ENCODE measurements at regions not wholly inside any gene's neighbourhood (a gene's known extent, or its start where the extent isn't known, plus 50 kb on each side); places are given as distances from the start of the nearest gene placed in this dataset.

GRCh38 chr21:33975548-33976081 is 60.0 kb upstream of the ATP5PO start (continued):
- TF ChIP-seq ZBTB11 (CRISPR knock-in tag; IDR thresholded peaks at IDR 0.05): no peak
- no peak for TF ChIP-seq SUZ12 (IDR thresholded peaks at IDR 0.05; ENCODE audit: unreplicated experiment)
- peak; percentile 64 for TF ChIP-seq FOXM1 (IDR thresholded peaks at IDR 0.05; ENCODE audit: low read depth, low read length)
- peak in 1 of 2 experiments; percentile 12; a peak in 1 of 4 replicates for TF ChIP-seq CEBPB (IDR thresholded peaks at IDR 0.05; ENCODE audit: borderline replicate concordance in 1 of 2, low read depth in 2 of 2, low read length in 2 of 2)
- TF ChIP-seq, protein P1, sequence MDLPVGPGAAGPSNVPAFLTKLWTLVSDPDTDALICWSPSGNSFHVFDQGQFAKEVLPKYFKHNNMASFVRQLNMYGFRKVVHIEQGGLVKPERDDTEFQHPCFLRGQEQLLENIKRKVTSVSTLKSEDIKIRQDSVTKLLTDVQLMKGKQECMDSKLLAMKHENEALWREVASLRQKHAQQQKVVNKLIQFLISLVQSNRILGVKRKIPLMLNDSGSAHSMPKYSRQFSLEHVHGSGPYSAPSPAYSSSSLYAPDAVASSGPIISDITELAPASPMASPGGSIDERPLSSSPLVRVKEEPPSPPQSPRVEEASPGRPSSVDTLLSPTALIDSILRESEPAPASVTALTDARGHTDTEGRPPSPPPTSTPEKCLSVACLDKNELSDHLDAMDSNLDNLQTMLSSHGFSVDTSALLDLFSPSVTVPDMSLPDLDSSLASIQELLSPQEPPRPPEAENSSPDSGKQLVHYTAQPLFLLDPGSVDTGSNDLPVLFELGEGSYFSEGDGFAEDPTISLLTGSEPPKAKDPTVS (IDR thresholded peaks at IDR 0.05; ENCODE audit: low read depth, low read length): no peak
- no peak for TF ChIP-seq NR2C1 (IDR thresholded peaks at IDR 0.05)
- TF ChIP-seq PKNOX1 (IDR thresholded peaks at IDR 0.05): peak; percentile 97
- peak; percentile 60 for TF ChIP-seq NFIC (IDR thresholded peaks at IDR 0.05; ENCODE audit: low read depth, low read length)
- no peak for TF ChIP-seq YBX1 (IDR thresholded peaks at IDR 0.05)
- 0 out of 2 replicates have a peak, but pooled peaks have one; percentile 52 for TF ChIP-seq GATAD2B (conservative IDR thresholded peaks at IDR 0.05; ENCODE audit: low read depth)
- no peak for TF ChIP-seq CUX1 (IDR thresholded peaks at IDR 0.05; ENCODE audit: insufficient replicate concordance, low read depth, low read length)
- peak; percentile 25; the same call in 1 of the 2 replicates for TF ChIP-seq CBFB (IDR thresholded peaks at IDR 0.05; ENCODE audit: low read depth)
- TF ChIP-seq ZBTB33 (IDR thresholded peaks at IDR 0.05): no peak
- TF ChIP-seq POLR2A (IDR thresholded peaks at IDR 0.05; ENCODE audit: low read depth, low read length): peak; percentile 76
- TF ChIP-seq, protein P2, sequence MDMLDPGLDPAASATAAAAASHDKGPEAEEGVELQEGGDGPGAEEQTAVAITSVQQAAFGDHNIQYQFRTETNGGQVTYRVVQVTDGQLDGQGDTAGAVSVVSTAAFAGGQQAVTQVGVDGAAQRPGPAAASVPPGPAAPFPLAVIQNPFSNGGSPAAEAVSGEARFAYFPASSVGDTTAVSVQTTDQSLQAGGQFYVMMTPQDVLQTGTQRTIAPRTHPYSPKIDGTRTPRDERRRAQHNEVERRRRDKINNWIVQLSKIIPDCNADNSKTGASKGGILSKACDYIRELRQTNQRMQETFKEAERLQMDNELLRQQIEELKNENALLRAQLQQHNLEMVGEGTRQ (IDR thresholded peaks at IDR 0.05; ENCODE audit: borderline replicate concordance, low read depth, low read length): no peak
- peak; percentile 20; the same call in 1 of the 2 replicates for TF ChIP-seq SMC3 (IDR thresholded peaks at IDR 0.05; ENCODE audit: borderline replicate concordance, low read length)

All from GM12878 (cell line).